ENCODE measurements at regions not wholly inside any gene's neighbourhood (a gene's known extent, or its start where the extent isn't known, plus 50 kb on each side); places are given as distances from the start of the nearest gene placed in this dataset.

GRCh38 chr3:7915356-7915755 lies 586.3 kb upstream of the LMCD1 start:
- DNase-seq = no peak

GRCh38 chr3:7917443-7918151 lies 584.0 kb upstream of the LMCD1 start:
- no peak for DNase-seq

- no peak for DNase-seq
Observed at GRCh38 chr3:7920211-7920610, 581.4 kb upstream of the LMCD1 start.

GRCh38 chr3:7924228-7924627 lies 577.4 kb upstream of the LMCD1 start:
- DNase-seq = no peak

- no peak for DNase-seq
Observed at GRCh38 chr3:7927015-7927414, 574.6 kb upstream of the LMCD1 start.

- DNase-seq = no peak
Observed at GRCh38 chr3:7927864-7928263, 573.8 kb upstream of the LMCD1 start.

GRCh38 chr3:7929319-7929889 lies 572.2 kb upstream of the LMCD1 start:
- DNase-seq = no peak

GRCh38 chr3:7934362-7934761 lies 567.3 kb upstream of the LMCD1 start:
- no peak for DNase-seq

- DNase-seq = no peak
Observed at GRCh38 chr3:7947930-7948329, 553.7 kb upstream of the LMCD1 start.

- DNase-seq = no peak
Observed at GRCh38 chr3:7950890-7951289, 550.7 kb upstream of the LMCD1 start.

- DNase-seq = no peak
Observed at GRCh38 chr3:7953449-7954014, 548.1 kb upstream of the LMCD1 start.

- no peak for DNase-seq
Observed at GRCh38 chr3:7957024-7957423, 544.6 kb upstream of the LMCD1 start.

- DNase-seq = no peak
Observed at GRCh38 chr3:7959094-7959493, 542.5 kb upstream of the LMCD1 start.

- DNase-seq = no peak
Observed at GRCh38 chr3:7960601-7961000, 541.0 kb upstream of the LMCD1 start.

- no peak for DNase-seq
Observed at GRCh38 chr3:7962301-7962700, 539.3 kb upstream of the LMCD1 start.

GRCh38 chr3:7964899-7965298 lies 536.7 kb upstream of the LMCD1 start:
- no peak for DNase-seq

GRCh38 chr3:7973006-7973405 lies 528.6 kb upstream of the LMCD1 start:
- no peak for DNase-seq

- DNase-seq = no peak
Observed at GRCh38 chr3:7977245-7978086, 524.2 kb upstream of the LMCD1 start.

GRCh38 chr3:7978087-7978422 lies 523.6 kb upstream of the LMCD1 start:
- DNase-seq = no peak

- no peak for DNase-seq
Observed at GRCh38 chr3:7982126-7982525, 519.5 kb upstream of the LMCD1 start.

GRCh38 chr3:7999384-7999783 lies 502.2 kb upstream of the LMCD1 start:
- no peak for DNase-seq

GRCh38 chr3:8001307-8001706 lies 500.3 kb upstream of the LMCD1 start:
- no peak for DNase-seq

- no peak for DNase-seq
Observed at GRCh38 chr3:8001712-8002111, 499.9 kb upstream of the LMCD1 start.

- DNase-seq = no peak
Observed at GRCh38 chr3:8011902-8012301, 489.7 kb upstream of the LMCD1 start.

Measured in activated CD8-positive, alpha-beta memory T cell treated with anti-CD3 and anti-CD28 coated beads, Interleukin-2, amount 50 U/mL, for 48 hours (primary cell).